SHP77 treated with DMSO at 0.1 percent for 48 hours (cell line): ENCODE measurements at regions not wholly inside any gene's neighbourhood (a gene's known extent, or its start where the extent isn't known, plus 50 kb on each side); places are given as distances from the start of the nearest gene placed in this dataset.

Experiments
- DNase-seq: peaks from one replicate; lab custom pipeline; 2025; lab: John Stamatoyannopoulos, UW

GRCh38 chr11:97414801-97415200, 1025.0 kb downstream of the JRKL start:
- no peak for DNase-seq

DNA sequence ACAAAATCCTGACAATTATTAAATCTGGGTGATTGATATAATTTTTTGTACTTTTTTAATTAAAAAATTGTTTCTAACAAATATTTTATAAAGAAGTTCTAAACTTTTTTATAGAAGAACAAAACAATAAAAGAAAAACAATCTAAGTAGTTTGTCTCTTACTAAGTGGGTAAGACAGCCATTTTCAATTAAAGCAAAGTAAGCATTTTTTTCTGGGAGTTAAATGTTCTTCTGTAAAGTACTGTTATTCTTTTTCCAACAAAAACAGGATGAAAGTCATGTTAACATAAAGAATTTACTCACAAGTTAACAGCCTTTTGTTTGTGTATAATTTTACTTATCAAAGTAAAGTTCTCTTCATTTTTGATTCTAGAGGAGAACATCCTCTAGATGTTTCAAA, 1029.9 kb downstream of the JRKL start:
- no peak for DNase-seq

DNA sequence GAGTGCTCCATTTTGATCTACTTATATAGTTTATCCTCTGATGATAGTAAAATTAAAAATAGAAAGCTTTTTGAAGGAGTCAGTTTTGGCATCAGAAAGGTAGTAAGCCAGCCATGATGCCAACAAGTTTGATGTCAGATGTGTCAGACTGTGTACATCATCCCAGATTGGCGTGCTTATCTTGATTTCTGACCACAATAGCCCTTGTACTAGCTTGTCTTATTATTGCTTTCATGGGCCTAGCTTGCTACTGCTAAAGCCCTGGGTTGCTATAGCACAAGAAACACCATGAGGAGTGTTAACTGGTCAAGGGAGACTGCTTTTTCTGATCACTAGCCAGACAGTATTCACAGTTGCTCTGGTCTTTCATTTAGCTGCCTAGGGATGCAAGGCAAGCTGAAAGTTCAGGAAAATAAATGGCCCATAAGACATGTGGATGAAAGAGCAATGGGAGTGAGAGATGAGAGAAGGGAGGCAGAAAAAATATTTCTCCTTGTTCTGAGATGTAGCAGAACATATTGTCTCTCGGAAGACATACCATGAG, 1038.5 kb downstream of the JRKL start:
- no peak for DNase-seq

- DNase-seq, result no peak
These were observed 1041.1 kb downstream of the JRKL start for GRCh38 chr11:97430877-97431276.

DNA sequence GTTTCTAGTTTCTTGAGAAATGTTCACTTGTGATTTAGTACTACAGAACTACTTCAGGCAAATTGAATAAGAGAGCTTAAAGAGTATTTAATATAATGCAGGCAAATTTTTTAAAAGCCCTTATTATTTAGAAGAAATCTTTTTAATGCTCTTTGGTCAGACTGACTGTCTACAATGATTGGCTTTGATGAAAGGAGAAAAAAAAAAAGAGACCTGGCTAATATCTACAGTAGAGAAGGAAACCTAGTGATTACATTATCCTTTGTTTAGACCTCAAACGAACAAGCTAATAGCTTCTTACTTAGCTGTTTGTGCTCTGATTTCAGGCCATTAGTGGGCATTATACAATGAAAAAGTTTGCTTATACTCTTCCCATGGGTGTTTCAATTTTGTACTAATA, 1043.1 kb downstream of the JRKL start:
- no peak for DNase-seq

DNA sequence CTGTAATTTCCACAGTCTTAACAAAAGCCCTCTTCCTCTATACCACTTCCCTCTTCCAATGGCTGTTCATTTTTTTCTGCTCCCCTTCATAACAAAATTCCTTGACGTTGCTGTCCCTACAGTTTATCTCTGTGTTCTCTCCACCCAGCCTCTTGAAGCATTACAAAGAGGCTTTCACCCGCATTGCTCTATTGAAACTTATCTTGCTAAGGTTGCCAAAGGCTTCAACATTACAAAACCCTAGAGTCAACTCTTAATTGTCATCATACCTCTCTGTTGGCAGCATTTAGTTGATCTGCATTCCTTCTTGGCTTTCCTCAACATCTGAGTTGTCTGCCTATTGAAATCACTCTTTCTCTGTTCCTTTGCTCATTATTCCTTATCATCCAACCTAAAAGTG, 1055.7 kb downstream of the JRKL start:
- DNase-seq, result no peak

DNA sequence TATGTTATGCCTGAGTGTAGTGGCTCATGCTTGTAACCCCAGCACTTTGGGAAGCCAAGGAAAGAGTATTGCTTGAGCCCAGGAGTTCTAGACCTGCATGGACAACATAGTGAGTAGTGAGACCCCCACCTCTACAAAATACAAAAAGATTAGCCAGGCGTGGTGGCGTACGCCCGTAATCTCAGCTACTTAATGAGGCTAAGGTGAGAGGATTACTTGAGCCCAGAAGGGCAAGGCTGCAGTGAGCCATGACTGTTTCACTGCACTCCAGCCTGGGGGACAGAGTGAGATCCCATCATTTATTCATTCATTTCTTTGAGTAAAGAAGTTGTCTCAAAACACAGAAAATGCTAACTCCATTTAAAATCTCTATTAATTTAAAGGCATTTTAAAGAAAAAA, 1061.6 kb downstream of the JRKL start:
- no peak for DNase-seq

GRCh38 chr11:97454988-97455387, 1065.2 kb downstream of the JRKL start:
- no peak for DNase-seq

- no peak for DNase-seq
These were observed 1070.3 kb downstream of the JRKL start for GRCh38 chr11:97460091-97460490.

GRCh38 chr11:97461044-97461880, 1071.4 kb downstream of the JRKL start:
- no peak for DNase-seq

- DNase-seq, result no peak
These were observed 1072.1 kb downstream of the JRKL start for GRCh38 chr11:97461934-97462333.

GRCh38 chr11:97463891-97464290, 1074.1 kb downstream of the JRKL start:
- DNase-seq, result no peak

DNA sequence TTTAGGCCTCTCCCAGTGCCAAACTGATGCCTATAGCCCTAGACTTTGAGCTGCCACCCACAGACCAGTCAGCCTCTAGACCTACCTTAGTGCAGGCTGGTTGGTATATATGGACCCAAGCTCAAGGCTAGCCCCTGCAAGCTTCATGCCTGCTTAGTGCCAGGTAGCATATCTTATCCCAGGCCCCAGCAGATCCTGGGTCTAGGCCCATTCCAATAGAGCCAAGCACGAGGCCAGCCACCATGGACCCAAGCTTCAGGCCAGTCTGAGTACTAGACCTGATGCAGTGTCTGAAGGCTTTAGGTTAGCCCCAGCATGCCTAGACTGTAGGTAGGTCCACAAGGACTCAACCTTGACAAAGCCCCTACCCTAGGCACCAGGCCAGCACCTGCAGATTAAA, 1081.7 kb downstream of the JRKL start:
- no peak for DNase-seq

- DNase-seq, result no peak
These were observed 1097.6 kb downstream of the JRKL start for GRCh38 chr11:97487387-97487786.

DNA sequence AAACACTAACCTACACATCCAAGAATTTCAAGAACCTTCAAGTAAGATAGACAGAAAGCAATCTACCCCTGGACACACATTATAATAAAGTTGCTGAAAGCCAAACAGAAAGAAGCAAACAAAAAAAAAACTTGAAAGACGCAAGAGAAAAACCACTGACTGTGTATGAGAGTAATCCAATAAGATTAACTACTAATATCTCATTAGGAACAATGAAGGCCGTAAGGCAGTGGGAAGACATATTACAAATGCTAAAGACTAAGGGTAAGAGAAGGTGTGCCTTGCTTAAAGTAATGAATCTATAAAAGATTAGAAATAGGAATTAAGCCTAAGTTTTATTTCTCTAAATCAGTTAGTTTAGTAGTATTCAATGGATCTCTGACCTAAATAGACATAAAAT, 1109.1 kb downstream of the JRKL start:
- DNase-seq, result no peak

DNA sequence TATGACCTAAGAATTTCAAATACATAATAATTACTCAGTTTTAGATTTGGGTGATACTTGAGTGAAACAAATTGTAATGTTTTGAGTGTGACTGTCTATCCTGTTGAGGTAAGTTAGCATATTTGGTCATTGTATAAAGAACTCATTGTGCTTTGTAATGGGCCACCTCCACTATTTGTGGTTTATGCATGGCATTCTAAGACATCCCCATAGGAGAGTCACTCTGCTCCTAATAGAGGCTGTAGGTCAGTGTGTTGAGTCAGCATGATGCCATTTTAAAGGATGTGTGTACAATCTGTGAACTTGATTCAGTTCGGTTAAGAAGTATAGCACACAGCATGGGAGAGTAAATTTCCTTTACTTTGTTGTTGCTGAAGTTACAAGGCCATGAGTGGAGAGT, 1112.4 kb downstream of the JRKL start:
- DNase-seq, result no peak

DNA sequence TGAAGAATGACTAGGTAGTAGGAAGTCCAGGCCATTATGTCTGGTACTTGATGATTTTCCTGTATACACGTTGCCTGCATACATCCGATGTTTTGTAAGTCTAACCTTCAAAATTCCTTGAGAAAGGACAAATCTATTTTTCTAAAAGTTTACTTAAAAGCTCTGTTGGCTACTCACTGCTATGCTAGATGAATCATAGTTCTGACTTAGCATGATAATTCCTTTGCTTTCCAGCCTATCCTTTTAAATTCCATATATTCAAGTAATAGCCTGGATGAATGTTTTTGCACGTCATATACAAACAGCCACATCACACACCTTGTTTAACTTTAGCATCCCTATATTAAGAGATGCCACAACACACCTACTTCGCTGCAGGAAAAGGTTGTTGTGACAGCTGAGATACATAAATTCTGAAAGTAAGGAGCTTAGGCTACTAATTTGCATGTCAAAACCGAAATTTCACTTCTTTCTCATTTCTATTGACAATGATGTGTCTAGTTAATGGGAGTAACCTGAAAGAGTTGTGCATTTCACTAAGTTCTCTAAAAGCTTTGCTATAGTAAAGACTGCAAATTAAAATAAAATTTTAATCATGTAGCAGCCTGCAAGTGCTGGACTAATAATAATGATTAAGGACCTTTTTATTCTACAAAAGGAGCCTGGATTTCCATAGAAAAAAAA, 1116.4 kb downstream of the JRKL start:
- no peak for DNase-seq

DNA sequence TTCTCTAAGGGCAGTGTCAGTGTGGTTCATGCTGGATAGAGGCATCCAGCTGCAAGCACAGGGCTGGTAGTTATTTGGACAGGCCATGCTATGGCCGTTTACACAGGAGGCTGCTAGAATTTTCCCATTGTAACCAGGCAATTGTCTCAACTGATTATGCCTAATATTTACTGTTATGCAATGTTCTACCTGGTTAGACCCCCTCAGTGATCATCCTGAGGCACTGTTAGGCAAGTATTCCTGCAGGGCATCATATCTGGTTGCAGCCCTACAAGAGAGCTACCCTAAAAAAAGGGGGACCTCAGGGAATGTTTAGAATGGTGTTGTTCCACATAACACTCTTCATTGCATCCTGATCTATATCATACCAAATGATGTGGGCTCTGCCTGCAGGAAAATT, 1124.6 kb downstream of the JRKL start:
- DNase-seq, result no peak

DNA sequence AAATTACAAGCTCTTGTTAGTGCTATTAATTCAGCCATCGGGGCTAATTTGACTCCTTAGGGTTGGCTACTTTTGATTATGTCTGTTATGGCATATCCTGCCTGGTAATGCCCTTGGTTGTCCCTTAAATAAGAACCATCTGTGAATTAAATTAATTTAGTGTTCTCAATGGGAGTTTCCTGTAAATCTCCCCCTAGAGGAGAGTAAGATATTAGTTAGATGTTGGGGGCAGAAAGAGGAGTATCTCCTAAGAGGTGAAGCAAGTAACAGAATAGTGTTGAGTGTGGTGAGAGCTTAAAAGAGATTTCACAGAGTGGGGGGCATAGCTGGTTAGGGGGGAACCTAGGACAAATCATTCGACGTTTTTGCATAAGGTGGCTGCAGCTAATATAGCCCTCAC, 1126.9 kb downstream of the JRKL start:
- DNase-seq, result no peak

GRCh38 chr11:97525273-97525672, 1135.5 kb downstream of the JRKL start:
- DNase-seq, result no peak

- no peak for DNase-seq
These were observed 1147.8 kb downstream of the JRKL start for GRCh38 chr11:97537407-97538150.

DNA sequence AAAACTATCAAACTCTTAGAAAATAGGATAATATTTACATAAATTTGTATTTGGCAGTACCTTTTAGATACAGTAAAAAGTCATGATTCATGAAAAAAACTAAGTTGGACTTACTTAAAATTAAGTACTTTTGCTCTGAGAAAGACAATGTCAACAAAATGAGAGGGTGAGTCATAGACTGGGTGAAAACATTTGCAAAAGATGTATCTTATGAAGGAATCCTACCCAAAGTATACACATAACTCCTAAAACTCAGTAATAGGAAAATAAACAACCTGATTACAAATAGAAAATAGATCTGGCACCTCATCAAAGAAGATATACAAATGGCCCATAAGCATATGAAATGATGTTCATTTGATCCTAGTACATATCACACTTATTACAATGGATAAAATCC, 1154.6 kb downstream of the JRKL start:
- no peak for DNase-seq

- DNase-seq, result no peak
These were observed 1158.5 kb downstream of the JRKL start for GRCh38 chr11:97548280-97548679.
